Hepatocyte (in vitro differentiated cells): ENCODE measurements at regions not wholly inside any gene's neighbourhood (a gene's known extent, or its start where the extent isn't known, plus 50 kb on each side); places are given as distances from the start of the nearest gene placed in this dataset.

Experiments used
- DNase-seq: peaks from one replicate; pipeline ENCODE4 v3.0.0-alpha.2; 2016; ENCODE audit warnings: low spot score
- H2AFZ ChIP-seq: fragments of 200-600 bp; sonication (generic); 2 replicates; pipeline ENCODE4 v1.6.0; 2016; ENCODE audit warnings: antibody characterized with exemption, mild to moderate bottlenecking
- H3K27ac ChIP-seq: fragments of 200-600 bp; sonication (generic); 2 replicates; pipeline ENCODE4 v1.5.1; 2016; ENCODE audit warnings: mild to moderate bottlenecking
- H3K27me3 ChIP-seq: fragments of 200-600 bp; sonication (generic); 2 replicates; pipeline ENCODE4 v1.6.1; 2016
- H3K36me3 ChIP-seq: fragments of 200-600 bp; sonication (generic); replicated peaks from 2 replicates; pipeline ENCODE4 v1.5.1; 2016; ENCODE audit warnings: low read depth; ENCODE audit not compliant: insufficient read depth
- H3K4me1 ChIP-seq: fragments of 200-600 bp; sonication (generic); 2 replicates; pipeline ENCODE4 v1.5.1; 2016; ENCODE audit warnings: mild to moderate bottlenecking, moderate library complexity; ENCODE audit not compliant: insufficient read depth
- H3K4me2 ChIP-seq: fragments of 200-600 bp; sonication (generic); 2 replicates; pipeline ENCODE4 v1.6.0; 2016
- H3K4me3 ChIP-seq: fragments of 200-600 bp; sonication (generic); 2 replicates; pipeline ENCODE4 v1.5.1; 2016; ENCODE audit warnings: mild to moderate bottlenecking
- H3K79me2 ChIP-seq: fragments of 200-600 bp; sonication (generic); 2 replicates; pipeline ENCODE4 v1.6.0; 2017; ENCODE audit warnings: mild to moderate bottlenecking
- H3K9me2 ChIP-seq: fragments of 200-600 bp; sonication (generic); replicated peaks from 2 replicates; pipeline ENCODE4 v1.6.0; 2017; ENCODE audit warnings: mild to moderate bottlenecking; ENCODE audit not compliant: insufficient read depth
- H3K9me3 ChIP-seq: fragments of 200-600 bp; sonication (generic); 2 replicates; pipeline ENCODE4 v1.5.1; 2016; ENCODE audit warnings: low read depth, mild to moderate bottlenecking
- H4K20me1 ChIP-seq: fragments of 200-600 bp; sonication (generic); 2 replicates; pipeline ENCODE4 v1.6.0; 2016; ENCODE audit warnings: mild to moderate bottlenecking; ENCODE audit not compliant: insufficient read depth, poor library complexity, severe bottlenecking
- EZH2 ChIP-seq: fragments of 200-600 bp; sonication (generic); IDR thresholded peaks from 2 replicates; pipeline ENCODE4 v1.6.1; 2016; ENCODE audit warnings: antibody characterized with exemption, mild to moderate bottlenecking, borderline replicate concordance
- EZH2phosphoT487 ChIP-seq: fragments of 200-600 bp; sonication (generic); IDR thresholded peaks from one replicate; pipeline ENCODE4 v1.6.1; 2018; ENCODE audit warnings: antibody characterized with exemption, mild to moderate bottlenecking, low read depth, moderate library complexity; ENCODE audit not compliant: unreplicated experiment, severe bottlenecking
- WGBS: methylation state at CpG from one replicate; pipeline ENCODE4 v1.1.6; 2016; ENCODE audit warnings: low lambda C conversion rate; ENCODE audit errors: missing lambda C conversion rate; 5-methylcytosine and 5-hydroxymethylcytosine counted together
- TF ChIP-seq, protein P1 (sequence below): fragments of 200-600 bp; sonication (generic); IDR thresholded peaks from 2 replicates; pipeline ENCODE4 v1.5.1; 2016; ENCODE audit warnings: antibody characterized with exemption, mild to moderate bottlenecking; ENCODE audit not compliant: poor library complexity

GRCh38 chr9:26605367-26605766, 287.2 kb downstream of the CAAP1 start:
- no peaks in the 10 kb centered on the region for H3K36me3 ChIP-seq
- no peaks in the 10 kb centered on the region for H3K9me3 ChIP-seq
- no peaks in the 10 kb centered on the region for H3K27me3 ChIP-seq
- no peaks in the 10 kb centered on the region for H4K20me1 ChIP-seq
- TF ChIP-seq EZH2 (no peak), EZH2phosphoT487 (no peak)
- TF ChIP-seq, protein P1, sequence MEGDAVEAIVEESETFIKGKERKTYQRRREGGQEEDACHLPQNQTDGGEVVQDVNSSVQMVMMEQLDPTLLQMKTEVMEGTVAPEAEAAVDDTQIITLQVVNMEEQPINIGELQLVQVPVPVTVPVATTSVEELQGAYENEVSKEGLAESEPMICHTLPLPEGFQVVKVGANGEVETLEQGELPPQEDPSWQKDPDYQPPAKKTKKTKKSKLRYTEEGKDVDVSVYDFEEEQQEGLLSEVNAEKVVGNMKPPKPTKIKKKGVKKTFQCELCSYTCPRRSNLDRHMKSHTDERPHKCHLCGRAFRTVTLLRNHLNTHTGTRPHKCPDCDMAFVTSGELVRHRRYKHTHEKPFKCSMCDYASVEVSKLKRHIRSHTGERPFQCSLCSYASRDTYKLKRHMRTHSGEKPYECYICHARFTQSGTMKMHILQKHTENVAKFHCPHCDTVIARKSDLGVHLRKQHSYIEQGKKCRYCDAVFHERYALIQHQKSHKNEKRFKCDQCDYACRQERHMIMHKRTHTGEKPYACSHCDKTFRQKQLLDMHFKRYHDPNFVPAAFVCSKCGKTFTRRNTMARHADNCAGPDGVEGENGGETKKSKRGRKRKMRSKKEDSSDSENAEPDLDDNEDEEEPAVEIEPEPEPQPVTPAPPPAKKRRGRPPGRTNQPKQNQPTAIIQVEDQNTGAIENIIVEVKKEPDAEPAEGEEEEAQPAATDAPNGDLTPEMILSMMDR, result no peak
- H3K4me2 ChIP-seq, result no peak overlapping the region
- no peak overlapping the region for H2AFZ ChIP-seq
- no peaks in the 10 kb centered on the region for H3K9me2 ChIP-seq
- DNase-seq, result no peak
- WGBS, result 96% methylated on average over 1 of the region's 1 CpG
- H3K4me3 ChIP-seq, result no peak overlapping the region
- no peak overlapping the region for H3K27ac ChIP-seq
- no peaks in the 10 kb centered on the region for H3K4me1 ChIP-seq
- no peaks in the 10 kb centered on the region for H3K79me2 ChIP-seq

- 82% methylated on average over 4 of the region's 4 CpGs for WGBS
- Histone ChIP-seq H4K20me1 (no peaks in the 10 kb centered on the region), H3K4me3 (no peak overlapping the region), H3K36me3 (no peaks in the 10 kb centered on the region), H3K4me2 (no peak overlapping the region), H3K9me2 (no peaks in the 10 kb centered on the region), H3K4me1 (no peaks in the 10 kb centered on the region), H2AFZ (no peak overlapping the region), H3K79me2 (no peaks in the 10 kb centered on the region), H3K9me3 (no peaks in the 10 kb centered on the region), H3K27ac (no peak overlapping the region), H3K27me3 (no peaks in the 10 kb centered on the region)
- TF ChIP-seq, protein P1, result no peak
- no peak for TF ChIP-seq EZH2
- TF ChIP-seq EZH2phosphoT487, result no peak
- DNase-seq, result no peak
These were observed 288.4 kb downstream of the CAAP1 start for GRCh38 chr9:26604076-26604662.

DNA sequence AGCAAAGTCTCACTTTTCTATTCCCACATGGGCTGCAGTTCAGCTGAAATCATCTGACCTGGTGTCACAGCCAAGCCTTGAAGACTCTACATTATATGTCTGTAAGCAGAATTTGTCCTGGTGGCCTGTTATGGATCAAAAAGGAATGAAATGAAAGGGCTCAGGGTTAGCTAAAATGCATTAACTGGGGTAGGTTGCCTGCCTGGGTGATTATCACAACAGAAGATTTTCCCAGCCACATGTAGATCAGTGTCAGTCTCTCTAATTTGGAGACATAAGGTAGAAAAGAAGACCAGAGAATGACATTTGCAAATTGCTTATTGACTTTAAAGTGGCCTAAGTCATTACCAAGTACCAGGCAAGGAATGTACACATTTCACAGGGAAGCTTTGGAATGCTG, 289.0 kb downstream of the CAAP1 start:
- no peaks in the 10 kb centered on the region for H4K20me1 ChIP-seq
- H3K9me3 ChIP-seq, result no peaks in the 10 kb centered on the region
- H3K4me3 ChIP-seq, result no peak overlapping the region
- no peak overlapping the region for H2AFZ ChIP-seq
- DNase-seq, result no peak
- H3K9me2 ChIP-seq, result no peaks in the 10 kb centered on the region
- H3K79me2 ChIP-seq, result no peaks in the 10 kb centered on the region
- no peak overlapping the region for H3K4me2 ChIP-seq
- H3K27ac ChIP-seq, result no peak overlapping the region
- no peaks in the 10 kb centered on the region for H3K27me3 ChIP-seq
- H3K36me3 ChIP-seq, result no peaks in the 10 kb centered on the region
- no peaks in the 10 kb centered on the region for H3K4me1 ChIP-seq
- TF ChIP-seq EZH2phosphoT487 (no peak), EZH2 (no peak)
- TF ChIP-seq, protein P1, result no peak

DNA sequence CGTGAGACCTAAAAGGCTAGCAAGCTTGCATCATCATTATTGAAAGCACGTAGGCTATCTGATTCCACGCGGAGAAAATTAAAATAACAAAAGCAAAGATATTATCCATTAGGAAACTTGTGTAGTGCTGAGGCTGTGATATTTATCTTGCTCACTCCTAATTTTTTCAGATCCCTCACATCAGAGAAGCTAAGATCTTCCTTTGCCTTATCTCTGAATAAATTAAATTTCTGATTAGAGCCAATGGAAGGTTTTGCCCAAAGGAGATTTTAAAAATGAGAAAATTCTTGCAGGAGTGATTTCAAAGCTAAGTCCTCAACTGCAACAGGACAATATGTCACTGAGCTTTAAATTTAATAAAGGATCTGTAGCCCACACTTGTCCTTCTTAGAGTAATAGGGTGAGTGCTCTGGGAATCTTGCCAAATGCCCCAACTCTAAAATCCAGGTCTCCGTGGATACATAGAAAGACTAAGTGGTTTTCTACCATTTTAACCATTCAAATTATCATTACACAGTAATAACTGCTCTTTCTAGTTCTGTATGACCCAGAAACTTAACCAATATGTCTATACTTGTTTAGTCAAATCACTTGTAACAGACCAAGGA, 295.0 kb downstream of the CAAP1 start:
- H3K27me3 ChIP-seq, result no peaks in the 10 kb centered on the region
- no peak for DNase-seq
- no peaks in the 10 kb centered on the region for H3K79me2 ChIP-seq
- H3K4me3 ChIP-seq, result no peak overlapping the region
- H4K20me1 ChIP-seq, result no peaks in the 10 kb centered on the region
- no peaks in the 10 kb centered on the region for H3K36me3 ChIP-seq
- no peaks in the 10 kb centered on the region for H3K9me3 ChIP-seq
- H3K4me1 ChIP-seq, result no peaks in the 10 kb centered on the region
- no peak overlapping the region for H3K27ac ChIP-seq
- TF ChIP-seq EZH2phosphoT487 (no peak), EZH2 (no peak)
- TF ChIP-seq, protein P1, result no peak
- no peaks in the 10 kb centered on the region for H3K9me2 ChIP-seq
- WGBS, result 86% methylated on average over 5 of the region's 5 CpGs
- H3K4me2 ChIP-seq, result no peak overlapping the region
- H2AFZ ChIP-seq, result no peak overlapping the region
